PC-9 (cell line): ENCODE measurements at regions not wholly inside any gene's neighbourhood (a gene's known extent, or its start where the extent isn't known, plus 50 kb on each side); places are given as distances from the start of the nearest gene placed in this dataset.

ENCODE experiments used
- BruUV-seq: library from RNA; stranded (reverse); fragments of 400-500 nt; replicated peaks from 2 replicates; lab custom pipeline; 2021; lab: Mats Ljungman, UMichigan
- CTCF ChIA-PET: fragments of 300-600 bp; sonication (Branson Sonifier 250); formaldehyde crosslinking; loops from one replicate; lab custom pipeline; 2022; ENCODE audit warnings: antibody characterized with exemption; lab: Charles Lee
- POLR2A ChIA-PET: fragments of 300-600 bp; sonication (Branson Sonifier 250); formaldehyde crosslinking; loops from one replicate; lab custom pipeline; 2022; ENCODE audit warnings: antibody characterized with exemption; ENCODE audit not compliant: unreplicated experiment; lab: Charles Lee
- DNase-seq, 2 experiments: peaks; one replicate each; pipeline versions ENCODE4 v3.0.0 to v3.0.0-alpha.2; 2015 to 2022; ENCODE audit warnings: mixed read lengths in 1 of 2
- H2AFZ ChIP-seq: fragments of 200-600 bp; sonication (generic); 2 replicates; pipeline ENCODE4 v1.8.1; 2017; ENCODE audit warnings: antibody characterized with exemption
- H3F3A ChIP-seq: fragments of 200-600 bp; sonication (generic); 2 replicates; pipeline ENCODE4 v1.8.1; 2017; ENCODE audit warnings: antibody characterized with exemption, mild to moderate bottlenecking, low read depth; ENCODE audit not compliant: insufficient read depth
- H3K27ac ChIP-seq: fragments of 200-600 bp; sonication (generic); 2 replicates; pipeline ENCODE4 v1.6.1; 2016; ENCODE audit warnings: mixed run types
- H3K27me3 ChIP-seq: fragments of 200-600 bp; sonication (generic); 2 replicates; pipeline ENCODE4 v1.6.1; 2016; ENCODE audit warnings: low read depth, mixed run types; ENCODE audit not compliant: insufficient read depth
- H3K36me3 ChIP-seq: fragments of 200-600 bp; sonication (generic); 2 replicates; pipeline ENCODE4 v1.6.1; 2016; ENCODE audit warnings: low read depth, mixed run types
- H3K4me1 ChIP-seq: fragments of 200-600 bp; sonication (generic); replicated peaks from 2 replicates; pipeline ENCODE4 v1.6.1; 2016; ENCODE audit warnings: mixed run types; ENCODE audit not compliant: insufficient read depth
- H3K4me2 ChIP-seq: fragments of 200-600 bp; sonication (generic); 2 replicates; pipeline ENCODE4 v1.6.1; 2017; ENCODE audit warnings: mixed run types
- H3K4me3 ChIP-seq: fragments of 200-600 bp; sonication (generic); 2 replicates; pipeline ENCODE4 v1.6.1; 2016; ENCODE audit warnings: mixed run types
- H3K79me2 ChIP-seq: fragments of 200-600 bp; sonication (generic); 2 replicates; pipeline ENCODE4 v1.6.1; 2017; ENCODE audit warnings: low read depth, mixed run types
- H3K9me2 ChIP-seq: fragments of 200-600 bp; sonication (generic); 2 replicates; pipeline ENCODE4 v1.8.1; 2017; ENCODE audit warnings: mild to moderate bottlenecking; ENCODE audit not compliant: insufficient read depth
- H3K9me3 ChIP-seq: fragments of 200-600 bp; sonication (generic); 2 replicates; pipeline ENCODE4 v1.8.1; 2016; ENCODE audit warnings: low read depth; ENCODE audit not compliant: insufficient read depth
- H4K20me1 ChIP-seq: fragments of 200-600 bp; sonication (generic); 2 replicates; pipeline ENCODE4 v1.8.1; 2017; ENCODE audit not compliant: insufficient read depth
- EZH2 ChIP-seq: fragments of 200-600 bp; sonication (generic); IDR thresholded peaks from 2 replicates; pipeline ENCODE4 v1.8.0; 2017; ENCODE audit warnings: antibody characterized with exemption, low read depth
- intact Hi-C: fragments of 100-400 bp; cut with micrococcal nuclease; formaldehyde crosslinking; loops from one replicate; pipeline ENCODE4 v1.10.0; 2022; ENCODE audit not compliant: unreplicated experiment
- TF ChIP-seq, protein P1 (sequence below): fragments of 200-600 bp; sonication (generic); conservative IDR thresholded peaks from 2 replicates; pipeline ENCODE4 v1.6.1; 2017; ENCODE audit warnings: mixed run types, antibody characterized with exemption, mild to moderate bottlenecking, moderate library complexity

DNA sequence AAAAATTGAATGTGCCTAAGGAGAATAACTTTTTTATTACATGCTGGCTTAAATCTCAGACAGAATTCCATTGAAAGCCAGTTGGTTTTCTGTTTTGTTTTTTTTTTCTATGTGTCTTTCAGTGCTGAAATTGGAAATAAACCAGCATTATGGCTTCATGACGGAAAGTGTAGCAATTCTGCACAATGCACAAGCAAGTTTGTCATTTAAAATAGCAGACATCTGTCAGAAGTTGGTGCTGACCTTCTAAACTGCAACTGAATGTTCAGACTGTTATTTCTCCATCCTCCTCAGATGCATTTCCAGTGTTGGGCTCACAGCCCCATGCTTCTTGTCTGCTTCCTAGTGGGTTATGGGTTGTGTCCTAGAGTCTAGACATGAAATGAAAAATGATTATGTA lies 107.2 kb upstream of the LIMCH1 start:
- H3K9me3 ChIP-seq, result no peaks in the 10 kb centered on the region
- no peak overlapping the region for H2AFZ ChIP-seq
- peaks cover 61% of the 10 kb centered on the region for H3K79me2 ChIP-seq
- no TSS peak for BruUV-seq
- intact Hi-C loops, result loop anchor here (5.0 kb wide), 3 partner anchors 68 to 232 kb away; no protein-coding TSS in a partner anchor
- DNase-seq, result no peak
- peaks cover 37% of the 10 kb centered on the region for H3K4me1 ChIP-seq
- CTCF ChIA-PET, result no interaction called here
- no peak overlapping the region for H3K4me2 ChIP-seq
- H3K27ac ChIP-seq, result peak overlapping the region; percentile 85; the same call in 1 of the 2 replicates
- H3K36me3 ChIP-seq, result peaks cover 15% of the 10 kb centered on the region; the same call in 1 of the 2 replicates
- H3K27me3 ChIP-seq, result no peaks in the 10 kb centered on the region
- peaks cover 24% of the 10 kb centered on the region; the same call in 1 of the 2 replicates for H3F3A ChIP-seq
- no peaks in the 10 kb centered on the region for H4K20me1 ChIP-seq
- TF ChIP-seq, protein P1, sequence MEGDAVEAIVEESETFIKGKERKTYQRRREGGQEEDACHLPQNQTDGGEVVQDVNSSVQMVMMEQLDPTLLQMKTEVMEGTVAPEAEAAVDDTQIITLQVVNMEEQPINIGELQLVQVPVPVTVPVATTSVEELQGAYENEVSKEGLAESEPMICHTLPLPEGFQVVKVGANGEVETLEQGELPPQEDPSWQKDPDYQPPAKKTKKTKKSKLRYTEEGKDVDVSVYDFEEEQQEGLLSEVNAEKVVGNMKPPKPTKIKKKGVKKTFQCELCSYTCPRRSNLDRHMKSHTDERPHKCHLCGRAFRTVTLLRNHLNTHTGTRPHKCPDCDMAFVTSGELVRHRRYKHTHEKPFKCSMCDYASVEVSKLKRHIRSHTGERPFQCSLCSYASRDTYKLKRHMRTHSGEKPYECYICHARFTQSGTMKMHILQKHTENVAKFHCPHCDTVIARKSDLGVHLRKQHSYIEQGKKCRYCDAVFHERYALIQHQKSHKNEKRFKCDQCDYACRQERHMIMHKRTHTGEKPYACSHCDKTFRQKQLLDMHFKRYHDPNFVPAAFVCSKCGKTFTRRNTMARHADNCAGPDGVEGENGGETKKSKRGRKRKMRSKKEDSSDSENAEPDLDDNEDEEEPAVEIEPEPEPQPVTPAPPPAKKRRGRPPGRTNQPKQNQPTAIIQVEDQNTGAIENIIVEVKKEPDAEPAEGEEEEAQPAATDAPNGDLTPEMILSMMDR, result no peak
- no peak for TF ChIP-seq EZH2
- H3K4me3 ChIP-seq, result no peak overlapping the region
- no peaks in the 10 kb centered on the region for H3K9me2 ChIP-seq
- POLR2A ChIA-PET, result no interaction called here

DNA sequence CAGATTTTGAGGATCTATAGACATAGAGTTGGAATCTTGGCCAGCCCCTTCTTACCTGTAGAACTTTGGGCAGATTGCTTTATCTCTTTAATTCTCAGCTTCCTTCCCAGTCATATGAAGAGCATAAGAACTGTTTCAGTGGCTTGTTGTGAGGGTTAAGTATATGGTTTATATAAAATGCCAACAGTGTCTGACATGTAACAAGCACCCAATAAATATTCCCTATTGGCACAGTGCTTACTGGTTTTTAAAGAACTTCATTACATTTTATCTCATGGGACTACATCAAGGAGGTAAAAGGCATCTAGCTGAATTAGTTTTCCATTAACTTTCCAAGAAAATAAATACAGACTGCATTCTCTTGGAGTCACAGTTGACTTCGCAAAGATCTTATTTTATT lies 106.7 kb upstream of the LIMCH1 start:
- BruUV-seq, result no TSS peak
- Histone ChIP-seq H3K27ac (peak overlapping the region; percentile 85), H3F3A (peaks cover 24% of the 10 kb centered on the region; the same call in 1 of the 2 replicates), H3K4me1 (peaks cover 40% of the 10 kb centered on the region), H4K20me1 (no peaks in the 10 kb centered on the region), H3K4me3 (no peak overlapping the region), H3K36me3 (peaks cover 15% of the 10 kb centered on the region; the same call in 1 of the 2 replicates), H3K79me2 (peaks cover 66% of the 10 kb centered on the region), H3K9me2 (no peaks in the 10 kb centered on the region), H3K4me2 (no peak overlapping the region), H3K27me3 (no peaks in the 10 kb centered on the region), H3K9me3 (no peaks in the 10 kb centered on the region), H2AFZ (no peak overlapping the region)
- TF ChIP-seq EZH2, result no peak
- ChIA-PET POLR2A (no interaction called here), CTCF (no interaction called here)
- DNase-seq, result no peak
- intact Hi-C loops, result loop anchor here (5.0 kb wide), 3 partner anchors 69 to 231 kb away; no protein-coding TSS in a partner anchor

DNA sequence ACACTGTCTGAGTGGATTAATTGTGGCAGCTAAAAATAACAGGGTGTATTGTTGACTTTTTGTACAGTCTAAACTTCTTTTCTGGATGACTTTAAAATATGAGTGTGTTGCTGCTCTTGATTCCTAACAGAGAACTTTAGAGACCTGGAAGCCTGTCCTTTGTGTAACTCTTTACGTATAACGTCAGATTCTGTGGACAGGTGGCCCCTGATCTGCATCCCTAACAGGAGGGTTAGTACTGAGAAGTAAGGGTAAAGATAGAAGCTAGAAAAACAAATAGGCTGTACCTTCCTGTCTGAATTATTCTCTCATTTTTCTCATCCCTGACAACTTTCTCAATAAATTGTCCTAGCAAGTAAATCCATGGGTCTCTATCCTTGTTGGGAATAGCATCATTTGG lies 105.7 kb upstream of the LIMCH1 start:
- Histone ChIP-seq H3K36me3 (peaks cover 15% of the 10 kb centered on the region; the same call in 1 of the 2 replicates), H2AFZ (no peak overlapping the region), H3K27ac (peak overlapping the region; percentile 85), H3K9me2 (no peaks in the 10 kb centered on the region), H3F3A (peaks cover 24% of the 10 kb centered on the region; the same call in 1 of the 2 replicates), H3K4me1 (peaks cover 49% of the 10 kb centered on the region), H3K4me2 (peak overlapping the region; percentile 39), H3K27me3 (no peaks in the 10 kb centered on the region), H3K4me3 (no peak overlapping the region), H4K20me1 (no peaks in the 10 kb centered on the region), H3K79me2 (peaks cover 64% of the 10 kb centered on the region), H3K9me3 (no peaks in the 10 kb centered on the region)
- no TSS peak for BruUV-seq
- CTCF ChIA-PET, result no interaction called here
- no peak for TF ChIP-seq EZH2
- TF ChIP-seq, protein P1, result no peak
- intact Hi-C loops, result loop anchor here (1.0 to 5.0 kb wide), 6 partner anchors 70 to 230 kb away; no protein-coding TSS in a partner anchor
- POLR2A ChIA-PET, result interaction anchor here (0.7 kb wide), 1 partner anchor 72 kb away, joined by 6 read pairs; no protein-coding TSS in a partner anchor
- no peak for DNase-seq
